ENCODE measurements at regions not wholly inside any gene's neighbourhood (a gene's known extent, or its start where the extent isn't known, plus 50 kb on each side); places are given as distances from the start of the nearest gene placed in this dataset.

- TF ChIP-seq CTCF (IDR thresholded peaks at IDR 0.05; ENCODE audit: insufficient read depth, low read length) = no peak
- H3K4me3 ChIP-seq (ENCODE audit: low read depth, low read length) = no peak overlapping the region
- DNase-seq (ENCODE audit: low read depth) = no peak
These were observed 1398.6 kb upstream of the ALCAM start for GRCh38 chr3:103968131-103968530.

GRCh38 chr3:103968751-103969150 lies 1398.0 kb upstream of the ALCAM start:
- TF ChIP-seq CTCF (IDR thresholded peaks at IDR 0.05; ENCODE audit: insufficient read depth, low read length) = no peak
- no peak for DNase-seq (ENCODE audit: low read depth)
- no peak overlapping the region for H3K4me3 ChIP-seq (ENCODE audit: low read depth, low read length)

- H3K4me3 ChIP-seq (ENCODE audit: low read depth, low read length) = no peak overlapping the region
- DNase-seq (ENCODE audit: low read depth) = no peak
- TF ChIP-seq CTCF (IDR thresholded peaks at IDR 0.05; ENCODE audit: insufficient read depth, low read length) = no peak
These were observed 1389.8 kb upstream of the ALCAM start for GRCh38 chr3:103976931-103977339.

- no peak overlapping the region for H3K4me3 ChIP-seq (ENCODE audit: low read depth, low read length)
- TF ChIP-seq CTCF (IDR thresholded peaks at IDR 0.05; ENCODE audit: insufficient read depth, low read length) = no peak
- DNase-seq (ENCODE audit: low read depth) = no peak
These were observed 1389.3 kb upstream of the ALCAM start for GRCh38 chr3:103977417-103977816.

- no peak for TF ChIP-seq CTCF (IDR thresholded peaks at IDR 0.05; ENCODE audit: insufficient read depth, low read length)
- DNase-seq (ENCODE audit: low read depth) = peak; percentile 0
- H3K4me3 ChIP-seq (ENCODE audit: low read depth, low read length) = no peak overlapping the region
These were observed 1375.1 kb upstream of the ALCAM start for GRCh38 chr3:103991461-103992115.

GRCh38 chr3:103992469-103992868 lies 1374.2 kb upstream of the ALCAM start:
- no peak for TF ChIP-seq CTCF (IDR thresholded peaks at IDR 0.05; ENCODE audit: insufficient read depth, low read length)
- H3K4me3 ChIP-seq (ENCODE audit: low read depth, low read length) = no peak overlapping the region
- DNase-seq (ENCODE audit: low read depth) = no peak

GRCh38 chr3:104004956-104005355 lies 1361.8 kb upstream of the ALCAM start:
- no peak for DNase-seq (ENCODE audit: low read depth)
- H3K4me3 ChIP-seq (ENCODE audit: low read depth, low read length) = no peak overlapping the region
- TF ChIP-seq CTCF (IDR thresholded peaks at IDR 0.05; ENCODE audit: insufficient read depth, low read length) = no peak

Data from fibroblast of the aortic adventitia (primary cell).